B cell (primary cell): ENCODE measurements at regions not wholly inside any gene's neighbourhood (a gene's known extent, or its start where the extent isn't known, plus 50 kb on each side); places are given as distances from the start of the nearest gene placed in this dataset.

ENCODE experiments used
- ATAC-seq: fragments of 200-7000 bp; cut with Tn5 transposase; one replicate; pipeline ENCODE4 v1.10.0; 2021; ENCODE audit warnings: low read depth, mild to moderate bottlenecking, moderate number of reproducible peaks, moderate library complexity
- CTCF ChIA-PET: fragments of 350-600 bp; sonication (Branson Sonifier 250); formaldehyde crosslinking; loops from one replicate; lab custom pipeline; 2021; ENCODE audit warnings: antibody characterized with exemption, inconsistent platforms; lab: Charles Lee
- POLR2A ChIA-PET: fragments of 350-600 bp; sonication (Branson Sonifier 250); formaldehyde crosslinking; loops from one replicate; lab custom pipeline; 2021; ENCODE audit warnings: antibody characterized with exemption; lab: Charles Lee
- DNase-seq: peaks from one replicate; pipeline ENCODE4 v3.0.0; 2013
- H2AFZ ChIP-seq: 2 replicates; pipeline ENCODE4 v1.6.1; 2012; ENCODE audit warnings: mild to moderate bottlenecking, low read depth, low read length; ENCODE audit not compliant: insufficient read depth, poor library complexity, severe bottlenecking
- H3K27ac ChIP-seq, 2 donors: 1 replicate in 1 of 2; 2 replicates in 1 of 2; pipeline ENCODE4 v1.5.1; 2012 to 2013; ENCODE audit warnings: low read length in 2 of 2, mild to moderate bottlenecking in 2 of 2, moderate library complexity in 1 of 2
- H3K27me3 ChIP-seq, 4 experiments: fragments of 200-600 bp in 1 of 4; sonication (generic) in 1 of 4; replicated peaks in 1 of 4; 1 replicate in 2 of 4; 2 replicates in 2 of 4; pipeline versions ENCODE4 v1.6.1 to v1.7.0; 2013 to 2016; ENCODE audit warnings: low read length in 3 of 4, mild to moderate bottlenecking in 2 of 4, mixed read lengths in 1 of 4, moderate library complexity in 1 of 4; ENCODE audit not compliant: insufficient read depth in 4 of 4, control insufficient read depth in 3 of 4; ENCODE audit errors: control extremely low read depth in 1 of 4
- H3K36me3 ChIP-seq, 2 experiments: replicated peaks in 1 of 2; 1 replicate in 1 of 2; 2 replicates in 1 of 2; pipeline versions ENCODE4 v1.6.1 to v1.7.1; 2013; ENCODE audit warnings: low read length in 1 of 2; ENCODE audit not compliant: insufficient read depth in 2 of 2, control insufficient read depth in 1 of 2; ENCODE audit errors: control extremely low read depth in 1 of 2, extremely low read depth in 1 of 2
- H3K4me1 ChIP-seq, 2 donors: fragments of 200-600 bp in 1 of 2; sonication (generic) in 1 of 2; 1 replicate in 1 of 2; 2 replicates in 1 of 2; pipeline versions ENCODE4 v1.5.1 to v1.6.1; 2013 to 2017; ENCODE audit warnings: low read length in 2 of 2; ENCODE audit not compliant: control insufficient read depth in 2 of 2, insufficient read depth in 2 of 2
- H3K4me2 ChIP-seq: replicated peaks from 2 replicates; pipeline ENCODE3; 2012; ENCODE audit warnings: mild to moderate bottlenecking, low read depth, low read length; ENCODE audit not compliant: poor library complexity, severe bottlenecking
- H3K4me3 ChIP-seq, 5 experiments: fragments of 200-600 bp in 1 of 5; sonication (generic) in 1 of 5; 1 replicate in 3 of 5; 2 replicates in 2 of 5; pipeline versions ENCODE4 v1.5.1 to v1.7.0; 2011 to 2016; ENCODE audit warnings: low read length in 4 of 5, mild to moderate bottlenecking in 4 of 5, low read depth in 2 of 5, control low read depth in 1 of 5, moderate library complexity in 1 of 5; ENCODE audit not compliant: insufficient read depth in 1 of 5; ENCODE audit errors: control extremely low read depth in 1 of 5, extremely low read depth in 1 of 5
- H3K79me2 ChIP-seq: fragments of 200-600 bp; sonication (generic); one replicate; pipeline ENCODE4 v1.6.0; 2016; ENCODE audit warnings: low read length; ENCODE audit not compliant: control insufficient read depth, insufficient read depth
- H3K9ac ChIP-seq: fragments of 200-600 bp; sonication (generic); 2 replicates; pipeline ENCODE4 v1.6.1; 2017; ENCODE audit warnings: mild to moderate bottlenecking, low read length, moderate library complexity
- H3K9me3 ChIP-seq, 3 donors: one replicate each; pipeline versions ENCODE4 v1.6.1 to v1.7.1; 2013; ENCODE audit warnings: low read length in 2 of 3; ENCODE audit not compliant: control insufficient read depth in 2 of 3, insufficient read depth in 1 of 3; ENCODE audit errors: control extremely low read depth in 1 of 3
- H4K20me1 ChIP-seq: 2 replicates; pipeline ENCODE4 v1.6.0; 2012; ENCODE audit warnings: mild to moderate bottlenecking, low read length; ENCODE audit not compliant: insufficient read depth, control insufficient read depth, poor library complexity, severe bottlenecking
- H3K27ac Mint-ChIP-seq: one replicate; pipeline ENCODE4 v1.8.0; 2021; ENCODE audit warnings: mixed read lengths
- H3K27me3 Mint-ChIP-seq: one replicate; pipeline ENCODE4 v1.8.0; 2021; ENCODE audit warnings: mixed read lengths
- H3K4me1 Mint-ChIP-seq: one replicate; pipeline ENCODE4 v1.8.0; 2021; ENCODE audit warnings: mixed read lengths
- H3K4me3 Mint-ChIP-seq: one replicate; pipeline ENCODE4 v1.8.0; 2021; ENCODE audit warnings: mixed read lengths
- H3K9me3 Mint-ChIP-seq: one replicate; pipeline ENCODE4 v1.8.0; 2022; ENCODE audit warnings: mixed read lengths; ENCODE audit not compliant: insufficient read depth
- CTCF ChIP-seq: fragments of 200-600 bp; IDR thresholded peaks from one replicate; pipeline ENCODE4 v1.8.0; 2022; ENCODE audit warnings: antibody characterized with exemption, mild to moderate bottlenecking
- EZH2 ChIP-seq: IDR thresholded peaks from 2 replicates; pipeline ENCODE4 v1.6.1; 2012; ENCODE audit warnings: borderline replicate concordance, low read depth, mild to moderate bottlenecking, moderate library complexity, low read length; ENCODE audit not compliant: insufficient read depth, poor library complexity, severe bottlenecking
- WGBS: methylation state at CpG from one replicate; pipeline ENCODE4 v1.1.5; 2013; ENCODE audit warnings: missing lambda C conversion rate; ENCODE audit not compliant: insufficient coverage; 5-methylcytosine and 5-hydroxymethylcytosine counted together
- intact Hi-C: fragments of 100-400 bp; cut with micrococcal nuclease; formaldehyde crosslinking; loops from one replicate; pipeline ENCODE4 v1.10.0; 2022

GRCh38 chr11:13861411-13861810, 101.1 kb upstream of the SPON1 start:
- Histone ChIP-seq H3K4me3 (no peak overlapping the region), H2AFZ (no peak overlapping the region), H4K20me1 (no peaks in the 10 kb centered on the region), H3K9ac (no peak overlapping the region), H3K27ac (no peak overlapping the region), H3K4me2 (peak overlapping the region; percentile 32), H3K27me3 (no peaks in the 10 kb centered on the region), H3K79me2 (no peaks in the 10 kb centered on the region), H3K9me3 (peaks cover 0 to 8% (median 0%) of the 10 kb centered on the region in 3 donors), H3K36me3 (no peaks in the 10 kb centered on the region), H3K4me1 (peaks cover 12 to 13% of the 10 kb centered on the region in 2 donors)
- CTCF ChIA-PET: no interaction called here
- Mint-ChIP-seq H3K4me1 (peaks cover 17% of the 10 kb centered on the region), H3K9me3 (peaks cover 2% of the 10 kb centered on the region), H3K27me3 (peaks cover 4% of the 10 kb centered on the region), H3K4me3 (peak overlapping the region; percentile 8), H3K27ac (no peak overlapping the region)
- POLR2A ChIA-PET: no interaction called here
- TF ChIP-seq CTCF (no peak), EZH2 (no peak)
- intact Hi-C loops: no loop called here
- WGBS: 50% methylated on average over 2 of the region's 3 CpGs
- peak; percentile 33 for ATAC-seq
- peak; percentile 10 for DNase-seq

- intact Hi-C loops: no loop called here
- Histone ChIP-seq H3K9ac (no peak overlapping the region), H2AFZ (no peak overlapping the region), H3K4me3 (no peak overlapping the region), H3K27ac (no peak overlapping the region), H3K4me1 (peaks cover 12 to 13% of the 10 kb centered on the region in 2 donors), H3K36me3 (no peaks in the 10 kb centered on the region), H3K27me3 (no peaks in the 10 kb centered on the region), H3K9me3 (peaks cover 0 to 8% (median 0%) of the 10 kb centered on the region in 3 donors), H4K20me1 (no peaks in the 10 kb centered on the region), H3K4me2 (no peak overlapping the region), H3K79me2 (no peaks in the 10 kb centered on the region)
- Mint-ChIP-seq H3K9me3 (peaks cover 2% of the 10 kb centered on the region), H3K27me3 (no peaks in the 10 kb centered on the region), H3K27ac (no peak overlapping the region), H3K4me1 (peaks cover 17% of the 10 kb centered on the region), H3K4me3 (no peak overlapping the region)
- ChIA-PET CTCF (no interaction called here), POLR2A (no interaction called here)
- DNase-seq (no peak), ATAC-seq (no peak)
- WGBS: 86% methylated on average over 2 of the region's 3 CpGs
- TF ChIP-seq CTCF: no peak
- no peak for TF ChIP-seq EZH2
These were observed 99.6 kb upstream of the SPON1 start for GRCh38 chr11:13862845-13863392.
